ENCODE measurements at regions not wholly inside any gene's neighbourhood (a gene's known extent, or its start where the extent isn't known, plus 50 kb on each side); places are given as distances from the start of the nearest gene placed in this dataset.

GRCh38 chr15:70151462-70151861, 53.7 kb upstream of the TLE3 start:
- TF ChIP-seq CTCF (IDR thresholded peaks at IDR 0.05), result no peak
- no peak for TF ChIP-seq POLR2A (IDR thresholded peaks at IDR 0.05)
